HUES64 (cell line): ENCODE measurements at regions not wholly inside any gene's neighbourhood (a gene's known extent, or its start where the extent isn't known, plus 50 kb on each side); places are given as distances from the start of the nearest gene placed in this dataset.

ENCODE experiments used
- H3K27ac ChIP-seq: 2 replicates; pipeline ENCODE4 v1.7.0; 2013; ENCODE audit warnings: low read depth, low read length, inconsistent platforms
- H3K27me3 ChIP-seq: 2 replicates; pipeline ENCODE4 v1.6.1; 2013; ENCODE audit warnings: mild to moderate bottlenecking, low read length; ENCODE audit not compliant: insufficient read depth
- H3K36me3 ChIP-seq: 2 replicates; pipeline ENCODE4 v1.6.1; 2013; ENCODE audit warnings: mild to moderate bottlenecking, low read length; ENCODE audit not compliant: insufficient read depth
- H3K4me1 ChIP-seq: 2 replicates; pipeline ENCODE4 v1.6.1; 2013; ENCODE audit warnings: mild to moderate bottlenecking, low read length, moderate library complexity; ENCODE audit not compliant: insufficient read depth
- H3K4me3 ChIP-seq: 2 replicates; pipeline ENCODE4 v1.5.1; 2013; ENCODE audit warnings: mild to moderate bottlenecking, low read length, moderate library complexity
- H3K9ac ChIP-seq: 2 replicates; pipeline ENCODE4 v1.6.1; 2013; ENCODE audit warnings: mild to moderate bottlenecking, low read depth, low read length
- H3K9me3 ChIP-seq: 2 replicates; pipeline ENCODE4 v1.6.1; 2013; ENCODE audit warnings: low read depth, low read length; ENCODE audit not compliant: insufficient read depth
- WGBS: fragments of 150-250, 120-280 bp; methylation state at CpG from one replicate; pipeline ENCODE4 v1.1.7; 2013; ENCODE audit warnings: missing lambda C conversion rate; 5-methylcytosine and 5-hydroxymethylcytosine counted together

DNA sequence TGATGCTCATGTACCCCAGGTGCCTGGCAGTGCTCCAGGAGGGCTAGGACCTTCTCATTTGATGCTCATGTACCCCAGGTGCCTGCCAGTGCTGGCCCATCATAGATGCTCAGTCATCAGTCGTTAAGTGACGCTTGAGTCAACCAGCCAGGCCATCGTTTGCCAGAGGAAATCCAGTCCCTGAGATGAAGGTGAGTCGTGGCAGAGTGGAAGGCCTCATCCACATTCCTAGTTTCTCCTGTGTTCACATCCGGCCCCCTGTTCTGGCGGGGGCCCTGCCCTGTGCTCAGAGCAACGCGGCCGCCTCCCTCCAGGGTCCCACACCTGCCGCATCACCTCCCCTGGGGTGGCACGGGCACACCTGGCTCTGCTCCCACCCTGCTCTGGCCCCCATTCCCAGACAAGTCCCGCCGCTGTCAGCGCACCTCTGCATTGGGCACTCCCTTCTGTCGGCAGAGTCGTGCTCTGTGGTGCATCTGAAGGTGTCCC, 279.9 kb downstream of the BRD1 start:
- 92% methylated on average over 16 of the region's 16 CpGs for WGBS
- Histone ChIP-seq H3K36me3 (no peaks in the 10 kb centered on the region), H3K4me3 (no peak overlapping the region), H3K27me3 (no peaks in the 10 kb centered on the region), H3K9me3 (peaks cover 9% of the 10 kb centered on the region), H3K9ac (no peak overlapping the region), H3K4me1 (peaks cover 6% of the 10 kb centered on the region), H3K27ac (no peak overlapping the region)

DNA sequence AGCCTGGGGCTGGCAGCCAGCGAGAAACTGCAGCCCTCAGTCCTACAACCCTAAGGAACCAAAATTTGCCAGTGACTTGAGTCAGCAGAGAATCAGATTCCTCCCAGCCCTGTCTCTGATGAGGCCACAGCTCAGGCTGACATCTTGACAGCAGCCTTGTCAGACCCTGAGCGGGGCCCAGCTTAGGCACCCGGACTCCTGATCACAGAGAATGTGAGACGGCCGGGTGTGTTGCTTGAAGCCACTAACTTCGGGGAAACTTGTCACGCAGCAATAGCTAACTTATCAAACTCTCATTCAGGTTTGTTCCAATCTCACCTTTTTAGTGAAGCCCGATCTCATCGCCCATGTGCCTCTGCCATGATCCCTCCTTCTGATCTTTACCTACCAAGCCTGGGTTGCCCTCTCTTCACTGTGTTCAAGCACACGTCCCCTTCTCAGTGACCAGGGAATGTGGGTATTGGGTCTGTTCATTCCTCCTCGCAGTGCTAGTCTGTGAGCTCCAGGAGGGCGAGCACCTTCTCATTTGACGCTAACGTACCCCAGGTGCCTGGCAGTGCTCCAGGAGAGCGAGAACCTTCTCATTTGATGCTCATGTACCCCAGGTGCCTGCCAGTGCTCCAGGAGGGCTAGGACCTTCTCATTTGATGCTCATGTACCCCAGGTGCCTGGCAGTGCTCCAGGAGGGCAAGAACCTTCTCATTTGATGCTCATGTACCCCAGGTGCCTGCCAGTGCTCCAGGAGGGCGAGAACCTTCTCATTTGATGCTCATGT, 280.7 kb downstream of the BRD1 start:
- Histone ChIP-seq H3K27ac (no peak overlapping the region), H3K9ac (no peak overlapping the region), H3K36me3 (no peaks in the 10 kb centered on the region), H3K9me3 (peaks cover 9% of the 10 kb centered on the region), H3K4me3 (no peak overlapping the region), H3K4me1 (peaks cover under 1% of the 10 kb centered on the region), H3K27me3 (no peaks in the 10 kb centered on the region)
- WGBS = 95% methylated on average over 16 of the region's 16 CpGs

DNA sequence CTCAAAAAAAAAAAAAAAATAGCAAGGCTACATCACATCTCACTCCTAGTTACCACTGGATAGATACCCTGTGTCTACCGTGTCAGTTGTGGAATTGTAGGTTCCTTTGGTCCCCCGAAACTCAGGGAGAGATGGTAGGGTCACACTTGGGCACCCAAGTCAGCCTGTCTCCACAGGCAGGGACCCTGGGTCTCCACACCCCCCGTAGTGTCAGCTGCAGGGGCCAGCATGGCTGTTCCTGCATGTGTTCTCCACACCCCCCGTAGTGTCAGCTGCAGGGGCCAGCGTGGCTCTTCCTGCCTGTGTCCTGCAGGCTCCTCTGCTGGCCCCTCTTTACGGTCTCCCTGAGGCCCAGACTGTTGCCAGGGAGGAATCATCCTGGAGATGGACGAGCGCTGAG, 282.1 kb downstream of the BRD1 start:
- no peaks in the 10 kb centered on the region for H3K36me3 ChIP-seq
- H3K27me3 ChIP-seq = no peaks in the 10 kb centered on the region
- no peak overlapping the region for H3K27ac ChIP-seq
- H3K4me1 ChIP-seq = no peaks in the 10 kb centered on the region; the same call in 1 of the 2 replicates
- H3K4me3 ChIP-seq = no peak overlapping the region
- H3K9ac ChIP-seq = no peak overlapping the region
- H3K9me3 ChIP-seq = peaks cover 4% of the 10 kb centered on the region
- WGBS = 90% methylated on average over 8 of the region's 8 CpGs

DNA sequence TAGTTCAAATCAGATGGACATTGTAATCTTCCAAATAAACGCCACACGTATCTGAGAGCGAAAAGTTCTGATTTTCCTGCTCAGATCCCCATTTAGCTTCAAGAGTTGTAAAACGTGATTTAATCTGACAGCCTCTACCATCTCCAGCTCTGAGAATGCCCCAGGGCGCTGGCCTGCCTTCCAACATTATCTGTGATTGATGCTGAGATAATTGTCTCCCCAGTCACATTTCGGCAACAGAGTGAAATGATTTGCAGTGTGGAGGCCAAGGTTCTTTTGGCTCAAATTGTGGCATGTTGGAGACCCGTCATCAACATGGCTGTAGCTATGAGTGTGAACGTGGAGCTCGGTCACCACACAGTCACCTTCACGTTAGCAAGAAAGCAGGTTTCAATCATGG, 283.4 kb downstream of the BRD1 start:
- no peaks in the 10 kb centered on the region for H3K27me3 ChIP-seq
- H3K4me1 ChIP-seq = no peaks in the 10 kb centered on the region; the same call in 1 of the 2 replicates
- no peaks in the 10 kb centered on the region for H3K36me3 ChIP-seq
- no peaks in the 10 kb centered on the region; the same call in 1 of the 2 replicates for H3K9me3 ChIP-seq
- no peak overlapping the region for H3K9ac ChIP-seq
- WGBS = 93% methylated on average over 10 of the region's 10 CpGs
- H3K27ac ChIP-seq = no peak overlapping the region
- H3K4me3 ChIP-seq = no peak overlapping the region

DNA sequence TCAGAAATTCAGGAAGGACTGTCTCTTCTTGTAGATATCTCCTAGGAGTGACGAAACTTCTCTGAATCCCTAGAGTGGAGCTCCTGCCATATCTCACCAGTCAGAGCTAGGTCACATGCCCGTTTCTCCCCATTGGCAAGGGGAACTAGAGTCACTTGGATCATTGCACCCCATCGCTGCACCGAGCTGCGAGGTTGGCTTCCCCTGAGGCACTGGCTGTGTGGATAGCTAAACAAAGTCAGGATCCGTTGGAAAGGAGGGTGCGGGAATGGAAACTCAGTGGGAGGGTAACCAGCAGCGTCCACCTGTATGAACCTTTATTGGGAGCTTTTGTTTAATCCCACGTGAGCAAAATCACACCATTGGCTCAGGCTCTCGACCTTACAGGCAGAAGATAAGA, 283.8 kb downstream of the BRD1 start:
- H3K9ac ChIP-seq = no peak overlapping the region
- no peak overlapping the region for H3K4me3 ChIP-seq
- H3K36me3 ChIP-seq = no peaks in the 10 kb centered on the region
- H3K4me1 ChIP-seq = no peaks in the 10 kb centered on the region; the same call in 1 of the 2 replicates
- no peaks in the 10 kb centered on the region; the same call in 1 of the 2 replicates for H3K9me3 ChIP-seq
- 95% methylated on average over 10 of the region's 10 CpGs for WGBS
- no peaks in the 10 kb centered on the region for H3K27me3 ChIP-seq
- H3K27ac ChIP-seq = no peak overlapping the region

DNA sequence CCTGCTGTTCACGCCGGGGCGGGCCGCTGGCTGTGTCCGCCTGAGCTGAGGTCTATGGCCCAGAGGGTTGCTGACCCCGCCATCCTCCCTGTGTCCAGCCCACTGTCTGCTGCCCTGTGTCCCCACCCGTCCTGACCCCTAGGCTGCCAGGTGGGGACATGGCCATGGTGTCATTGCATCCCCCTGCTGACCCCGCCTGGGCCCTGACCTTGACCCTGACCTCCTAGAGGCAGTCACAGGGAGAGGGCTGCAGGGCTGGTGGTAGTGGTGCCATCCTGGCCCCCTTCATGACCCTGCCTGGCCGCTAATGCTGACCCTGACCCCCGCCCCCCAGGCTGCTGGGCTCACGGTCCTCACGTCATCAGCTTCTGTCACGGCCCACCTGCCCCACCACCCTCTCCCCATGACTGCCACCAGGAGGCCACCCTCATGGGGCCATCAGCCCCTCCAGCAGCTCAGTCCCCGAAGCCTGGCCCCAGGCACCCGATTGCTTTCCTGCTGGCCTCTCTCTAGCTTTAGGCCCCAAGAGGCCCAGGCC, 285.9 kb downstream of the BRD1 start:
- no peak overlapping the region for H3K9ac ChIP-seq
- no peak overlapping the region for H3K27ac ChIP-seq
- H3K4me3 ChIP-seq = no peak overlapping the region
- WGBS = 93% methylated on average over 15 of the region's 15 CpGs
- H3K4me1 ChIP-seq = peaks cover 5% of the 10 kb centered on the region
- H3K9me3 ChIP-seq = no peaks in the 10 kb centered on the region
- no peaks in the 10 kb centered on the region for H3K36me3 ChIP-seq
- H3K27me3 ChIP-seq = no peaks in the 10 kb centered on the region

DNA sequence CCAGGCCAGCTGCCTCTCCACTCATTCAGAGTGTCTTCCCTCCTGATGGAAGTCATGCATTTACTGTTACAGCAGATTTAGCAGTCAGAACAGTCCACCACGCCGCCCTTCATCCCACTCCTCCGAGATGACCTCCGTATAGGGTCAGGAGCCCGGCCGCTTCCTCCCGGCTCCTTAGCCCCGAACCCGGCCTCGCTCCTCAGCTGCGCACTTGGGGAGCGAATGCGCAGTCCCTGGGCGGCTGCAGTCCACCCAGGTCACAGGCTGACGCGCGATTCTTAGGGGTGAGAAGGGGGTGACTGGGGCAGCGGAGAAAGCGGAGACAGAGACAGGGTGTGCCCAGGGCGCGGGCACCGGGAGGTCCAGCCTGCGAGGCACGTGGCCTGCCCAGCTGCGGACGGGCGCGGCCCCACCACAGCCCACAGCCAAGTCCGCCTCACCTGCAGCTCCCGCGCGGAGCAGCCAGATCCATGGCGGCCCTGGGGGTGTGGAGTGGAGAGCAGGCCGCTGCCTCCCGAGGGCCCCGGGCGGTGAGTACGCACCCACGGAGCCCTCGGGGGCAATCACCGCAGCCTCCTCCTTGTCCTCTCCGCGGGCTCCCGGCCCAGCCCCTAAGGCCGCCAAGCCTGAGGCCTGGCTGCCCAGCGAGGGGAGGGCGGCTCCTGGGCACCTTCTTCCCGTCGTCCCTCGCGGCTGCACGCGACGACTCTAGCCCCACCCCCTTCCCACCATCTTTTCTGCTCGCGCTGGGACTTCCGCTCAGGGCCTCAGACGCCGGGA, 286.6 kb downstream of the BRD1 start:
- no peak overlapping the region for H3K27ac ChIP-seq
- no peaks in the 10 kb centered on the region for H3K27me3 ChIP-seq
- peaks cover 12% of the 10 kb centered on the region for H3K4me1 ChIP-seq
- H3K36me3 ChIP-seq = no peaks in the 10 kb centered on the region
- WGBS = 97% methylated on average over 59 of the region's 59 CpGs
- H3K9me3 ChIP-seq = no peaks in the 10 kb centered on the region
- no peak overlapping the region for H3K9ac ChIP-seq
- H3K4me3 ChIP-seq = no peak overlapping the region

DNA sequence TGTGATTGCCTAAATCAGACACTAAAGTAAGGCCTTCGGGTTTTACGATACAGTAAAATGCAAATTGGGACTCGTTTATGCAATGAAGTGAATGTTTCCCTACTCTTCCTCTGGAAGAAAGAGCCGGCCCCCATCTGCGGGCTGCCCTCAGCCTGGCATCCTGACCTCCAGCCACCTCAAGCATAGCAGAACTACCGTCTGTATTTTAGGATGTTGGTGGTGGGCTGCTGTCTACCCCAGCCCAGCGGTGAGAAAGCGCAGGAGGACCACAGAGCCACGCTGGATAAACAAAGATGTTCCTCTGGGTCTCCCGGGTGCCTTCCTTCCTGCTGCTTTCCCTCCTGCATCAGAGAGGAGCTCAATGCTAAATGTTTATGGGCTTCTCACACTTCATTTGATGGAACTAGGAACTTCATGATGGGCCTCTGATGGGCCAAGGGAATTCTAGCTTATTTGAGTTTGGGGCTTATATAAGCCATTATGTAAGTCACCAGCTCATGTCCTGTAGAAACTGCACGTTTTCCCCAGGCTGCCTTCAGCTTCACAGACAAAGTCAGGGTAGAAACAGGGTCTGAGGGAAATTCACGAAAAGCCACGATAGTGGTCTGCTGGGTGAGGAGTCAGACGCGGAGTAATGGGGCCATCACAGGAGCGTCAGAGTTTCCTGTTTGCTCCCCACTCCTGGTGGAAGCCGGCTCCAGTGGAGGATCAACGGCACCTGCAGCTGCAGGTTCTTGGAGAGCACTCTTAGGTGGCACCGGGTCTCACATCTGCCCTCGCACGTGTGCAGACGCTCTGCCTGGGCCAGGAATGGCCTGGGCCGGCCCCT, 287.4 kb downstream of the BRD1 start:
- H3K9ac ChIP-seq = no peak overlapping the region
- no peaks in the 10 kb centered on the region for H3K27me3 ChIP-seq
- H3K4me3 ChIP-seq = no peak overlapping the region
- WGBS = 92% methylated on average over 23 of the region's 23 CpGs
- no peak overlapping the region for H3K27ac ChIP-seq
- no peaks in the 10 kb centered on the region for H3K9me3 ChIP-seq
- peaks cover 20% of the 10 kb centered on the region for H3K4me1 ChIP-seq
- H3K36me3 ChIP-seq = no peaks in the 10 kb centered on the region

DNA sequence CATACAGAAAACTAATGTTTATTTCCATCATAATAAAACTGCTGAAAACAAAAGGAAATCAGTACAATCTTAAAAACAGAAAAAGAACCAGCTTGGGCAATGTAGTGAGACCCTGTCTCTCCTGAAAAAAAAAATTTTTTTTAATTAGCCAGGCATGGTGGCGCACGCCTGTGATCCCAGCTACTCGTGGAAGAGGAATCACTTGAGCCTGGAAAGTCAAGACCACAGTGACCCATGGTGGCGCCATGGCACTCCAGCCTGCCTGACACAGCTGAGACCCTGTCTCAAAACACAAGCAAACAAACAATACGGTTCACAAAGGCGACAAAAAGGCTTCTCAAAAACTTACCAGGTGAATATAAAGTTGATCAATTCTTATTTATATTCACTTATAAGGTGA, 289.7 kb downstream of the BRD1 start:
- H3K27me3 ChIP-seq = no peaks in the 10 kb centered on the region
- no peak overlapping the region for H3K9ac ChIP-seq
- 86% methylated on average over 5 of the region's 6 CpGs for WGBS

DNA sequence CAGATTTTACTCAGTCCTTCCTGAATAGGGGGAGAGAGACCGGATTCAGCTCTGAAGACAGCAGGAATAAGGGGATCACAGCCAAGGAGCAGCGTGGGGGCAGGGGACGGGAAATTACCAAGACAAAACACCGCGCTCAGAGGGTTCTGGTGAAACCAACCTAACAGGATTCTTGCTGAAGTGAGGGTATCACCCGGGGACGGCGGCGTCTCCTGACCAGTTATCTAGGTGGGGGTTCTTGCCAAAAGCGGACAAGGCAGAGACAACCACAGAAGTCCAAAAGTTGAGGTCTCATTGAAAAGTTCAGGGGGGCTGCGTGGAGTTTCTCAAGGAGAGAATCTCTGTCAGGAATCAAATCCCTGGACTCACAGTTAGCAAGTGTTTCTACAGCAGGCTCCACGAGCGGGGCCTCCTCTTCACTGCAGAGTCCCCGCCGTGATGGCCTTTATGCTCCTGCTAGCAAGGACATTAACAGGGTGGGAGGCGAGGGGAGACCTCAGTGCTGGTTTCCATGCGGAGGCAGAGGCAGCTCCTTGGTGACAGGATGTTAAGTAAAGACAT, 291.0 kb downstream of the BRD1 start:
- no peaks in the 10 kb centered on the region for H3K9me3 ChIP-seq
- peaks cover 25% of the 10 kb centered on the region for H3K4me1 ChIP-seq
- H3K27me3 ChIP-seq = no peaks in the 10 kb centered on the region
- peak overlapping the region; percentile 96 for H3K27ac ChIP-seq
- H3K4me3 ChIP-seq = peak overlapping the region; percentile 39
- no peaks in the 10 kb centered on the region for H3K36me3 ChIP-seq
- H3K9ac ChIP-seq = peak overlapping the region; percentile 74
- 6% methylated on average over 17 of the region's 17 CpGs for WGBS

More for the DNA sequence above, 289.7 kb downstream of the BRD1 start:
- Histone ChIP-seq H3K9me3 (no peaks in the 10 kb centered on the region), H3K4me1 (peaks cover 25% of the 10 kb centered on the region), H3K4me3 (no peak overlapping the region), H3K27ac (no peak overlapping the region), H3K36me3 (no peaks in the 10 kb centered on the region)
